Upper lobe of left lung (tissue), 6 donors: ENCODE measurements at regions not wholly inside any gene's neighbourhood (a gene's known extent, or its start where the extent isn't known, plus 50 kb on each side); places are given as distances from the start of the nearest gene placed in this dataset.

Source experiments
- ATAC-seq, 2 donors: fragments of 200-7000 bp; cut with Tn5 transposase; one replicate each; pipeline ENCODE4 v1.9.1; 2022; ENCODE audit warnings: mild to moderate bottlenecking in 2 of 2, moderate library complexity in 2 of 2; ENCODE audit not compliant: low FRiP score in 2 of 2
- DNase-seq, 2 donors: peaks; one replicate each; pipeline ENCODE4 v3.0.0-alpha.2; 2019 to 2020
- H3K27ac ChIP-seq, 4 donors: fragments of 200-600 bp; sonication (generic); one replicate each; pipeline ENCODE4 v1.5.1; 2016 to 2019
- H3K27me3 ChIP-seq, 4 donors: fragments of 200-600 bp; sonication (generic); one replicate each; pipeline ENCODE4 v1.5.1; 2017 to 2019
- H3K36me3 ChIP-seq, 4 donors: fragments of 200-600 bp; sonication (generic); one replicate each; pipeline ENCODE4 v1.5.1; 2016 to 2019
- H3K4me1 ChIP-seq, 4 donors: fragments of 200-600 bp; sonication (generic); one replicate each; pipeline ENCODE4 v1.5.1; 2018 to 2019
- H3K4me3 ChIP-seq, 4 donors: fragments of 200-600 bp; sonication (generic); one replicate each; pipeline ENCODE4 v1.5.1; 2017 to 2019; ENCODE audit warnings: mild to moderate bottlenecking in 2 of 4, moderate library complexity in 1 of 4
- H3K9me3 ChIP-seq, 4 donors: fragments of 200-600 bp; sonication (generic); one replicate each; pipeline ENCODE4 v1.5.1; 2018 to 2019
- EP300 ChIP-seq, 4 donors: sonication (generic); formaldehyde crosslinking; IDR thresholded peaks; one replicate each; pipeline ENCODE4 v1.5.1; 2017; ENCODE audit warnings: antibody characterized with exemption in 4 of 4, control low read depth in 2 of 4
- POLR2A ChIP-seq, 4 donors: fragments of 450-650 bp; IDR thresholded peaks; one replicate each; pipeline ENCODE4 v1.5.1; 2016 to 2017; ENCODE audit warnings: antibody characterized with exemption in 4 of 4, mild to moderate bottlenecking in 2 of 4
- POLR2AphosphoS5 ChIP-seq, 2 donors: sonication (generic); formaldehyde crosslinking; IDR thresholded peaks; one replicate each; pipeline ENCODE4 v1.5.1; 2017; ENCODE audit warnings: antibody characterized with exemption in 2 of 2
- WGBS, 2 donors: methylation state at CpG; one replicate each; pipeline ENCODE4 v1.1.5; 2017 to 2018; 5-methylcytosine and 5-hydroxymethylcytosine counted together
- TF ChIP-seq, protein P1 (sequence below), 6 experiments: fragments of 450-650 bp in 4 of 6; fragments of 200-600 bp in 2 of 6; sonication (generic) in 2 of 6; IDR thresholded peaks; one replicate each; pipeline ENCODE4 v1.5.1; 2016 to 2019; ENCODE audit warnings: antibody characterized with exemption in 6 of 6
- donor health status: DM: no; HTN: no; CAD: no; lungs with moderate emphysema.
- donor health status: DM: no; HTN: yes; CAD: no; lungs with severe emphysema.

DNA sequence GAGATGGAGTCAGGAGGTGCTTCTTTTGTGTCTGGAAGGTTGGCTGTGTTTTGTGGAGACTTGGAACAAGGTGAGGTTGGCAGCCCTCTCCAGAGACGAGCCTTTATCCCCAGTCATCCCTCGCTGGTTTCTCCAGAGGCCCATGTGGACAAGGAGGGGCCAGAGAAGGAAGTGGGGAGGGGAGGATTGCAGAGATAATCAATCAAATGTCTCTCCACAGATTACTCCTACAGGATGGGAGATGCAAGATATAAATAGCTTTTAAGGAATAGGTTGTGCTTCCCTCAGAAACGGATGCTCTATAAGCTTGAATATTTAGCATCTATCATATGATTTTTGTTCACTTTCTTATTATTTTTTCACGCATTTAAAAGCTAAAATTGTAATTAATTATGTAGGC lies 70.4 kb upstream of the VWDE start:
- Histone ChIP-seq H3K27me3 (no peaks in the 10 kb centered on the region), H3K9me3 (no peaks in the 10 kb centered on the region), H3K27ac (no peak overlapping the region), H3K4me1 (no peaks in the 10 kb centered on the region), H3K36me3 (no peaks in the 10 kb centered on the region), H3K4me3 (no peak overlapping the region)
- WGBS, 2 donors, result 59 to 71% methylated on average over 4 of the region's 4 CpGs
- no peak for ATAC-seq
- TF ChIP-seq POLR2AphosphoS5 (IDR thresholded peaks at IDR 0.05) (no peak), POLR2A (IDR thresholded peaks at IDR 0.05) (no peak), EP300 (IDR thresholded peaks at IDR 0.05) (no peak)
- DNase-seq, result no peak

DNA sequence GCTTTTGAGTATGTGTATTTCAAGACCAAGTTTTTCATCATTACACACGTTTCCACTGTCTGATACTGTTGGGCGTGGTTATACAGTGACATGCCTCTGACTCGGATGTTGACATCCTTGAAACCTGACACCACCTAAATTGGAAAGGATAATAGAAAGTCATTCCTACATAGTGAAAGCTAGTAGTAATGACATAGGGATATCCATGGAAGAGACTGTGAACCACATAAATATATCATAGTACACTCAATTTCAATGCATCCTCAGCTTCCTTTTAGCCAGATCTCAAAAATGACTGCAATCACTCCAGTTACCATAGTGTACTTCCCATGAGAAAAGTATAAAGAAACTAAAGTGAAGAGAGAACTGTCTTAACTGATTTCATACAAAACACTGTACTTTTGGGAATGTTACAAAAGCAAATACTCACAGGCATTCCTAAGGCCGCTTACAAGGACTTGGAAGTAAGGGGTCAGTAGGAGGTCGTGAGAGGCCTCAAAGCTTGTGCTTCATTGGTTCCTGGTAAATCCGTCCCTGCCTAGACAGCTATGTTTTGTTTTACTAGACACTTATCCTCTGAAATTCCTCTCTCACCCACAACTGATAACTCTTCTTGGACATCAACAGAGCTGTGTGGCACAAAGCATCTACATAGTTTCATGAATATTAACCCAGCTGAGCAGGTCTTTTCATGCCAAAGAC lies 71.8 kb upstream of the VWDE start:
- Histone ChIP-seq H3K27me3 (no peaks in the 10 kb centered on the region), H3K27ac (no peak overlapping the region), H3K36me3 (no peaks in the 10 kb centered on the region), H3K4me1 (no peaks in the 10 kb centered on the region), H3K4me3 (no peak overlapping the region), H3K9me3 (no peaks in the 10 kb centered on the region)
- WGBS, 2 donors, result 50 to 61% methylated on average over 6 of the region's 6 CpGs
- ATAC-seq, result no peak
- no peak for DNase-seq
- TF ChIP-seq POLR2AphosphoS5 (IDR thresholded peaks at IDR 0.05) (no peak), EP300 (IDR thresholded peaks at IDR 0.05) (no peak), POLR2A (IDR thresholded peaks at IDR 0.05) (no peak)
- TF ChIP-seq, protein P1, sequence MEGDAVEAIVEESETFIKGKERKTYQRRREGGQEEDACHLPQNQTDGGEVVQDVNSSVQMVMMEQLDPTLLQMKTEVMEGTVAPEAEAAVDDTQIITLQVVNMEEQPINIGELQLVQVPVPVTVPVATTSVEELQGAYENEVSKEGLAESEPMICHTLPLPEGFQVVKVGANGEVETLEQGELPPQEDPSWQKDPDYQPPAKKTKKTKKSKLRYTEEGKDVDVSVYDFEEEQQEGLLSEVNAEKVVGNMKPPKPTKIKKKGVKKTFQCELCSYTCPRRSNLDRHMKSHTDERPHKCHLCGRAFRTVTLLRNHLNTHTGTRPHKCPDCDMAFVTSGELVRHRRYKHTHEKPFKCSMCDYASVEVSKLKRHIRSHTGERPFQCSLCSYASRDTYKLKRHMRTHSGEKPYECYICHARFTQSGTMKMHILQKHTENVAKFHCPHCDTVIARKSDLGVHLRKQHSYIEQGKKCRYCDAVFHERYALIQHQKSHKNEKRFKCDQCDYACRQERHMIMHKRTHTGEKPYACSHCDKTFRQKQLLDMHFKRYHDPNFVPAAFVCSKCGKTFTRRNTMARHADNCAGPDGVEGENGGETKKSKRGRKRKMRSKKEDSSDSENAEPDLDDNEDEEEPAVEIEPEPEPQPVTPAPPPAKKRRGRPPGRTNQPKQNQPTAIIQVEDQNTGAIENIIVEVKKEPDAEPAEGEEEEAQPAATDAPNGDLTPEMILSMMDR (IDR thresholded peaks at IDR 0.05), result no peak

DNA sequence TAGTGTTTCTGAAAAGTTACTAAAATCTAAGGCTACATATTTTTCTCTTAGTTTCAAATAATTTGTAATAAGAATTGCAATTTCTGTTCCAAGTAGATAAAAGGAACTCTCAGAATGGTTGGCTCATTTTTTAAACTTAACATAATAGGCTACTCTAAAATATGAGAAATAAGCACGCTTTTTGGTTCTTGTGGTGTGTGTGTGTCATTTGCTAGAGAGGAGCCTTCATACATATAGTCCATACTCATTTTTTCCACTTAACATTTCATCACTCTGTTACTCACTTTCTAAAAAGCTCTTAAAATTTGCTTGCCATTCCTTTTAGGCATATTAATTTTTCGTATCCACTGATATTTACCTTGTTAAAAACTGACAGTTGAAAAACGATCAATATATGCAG lies 74.0 kb upstream of the VWDE start:
- Histone ChIP-seq H3K9me3 (no peaks in the 10 kb centered on the region), H3K4me1 (peaks cover 0 to 4% (median 0%) of the 10 kb centered on the region in 4 donors), H3K36me3 (no peaks in the 10 kb centered on the region), H3K27ac (no peak overlapping the region), H3K4me3 (no peak overlapping the region), H3K27me3 (no peaks in the 10 kb centered on the region)
- DNase-seq, result no peak
- TF ChIP-seq, protein P1 (IDR thresholded peaks at IDR 0.05), result no peak
- no peak for TF ChIP-seq EP300 (IDR thresholded peaks at IDR 0.05)
- TF ChIP-seq POLR2AphosphoS5 (IDR thresholded peaks at IDR 0.05), result no peak
- no peak for TF ChIP-seq POLR2A (IDR thresholded peaks at IDR 0.05)
- no peak for ATAC-seq
- WGBS, 2 donors, result 73 to 76% methylated on average over 3 of the region's 3 CpGs

DNA sequence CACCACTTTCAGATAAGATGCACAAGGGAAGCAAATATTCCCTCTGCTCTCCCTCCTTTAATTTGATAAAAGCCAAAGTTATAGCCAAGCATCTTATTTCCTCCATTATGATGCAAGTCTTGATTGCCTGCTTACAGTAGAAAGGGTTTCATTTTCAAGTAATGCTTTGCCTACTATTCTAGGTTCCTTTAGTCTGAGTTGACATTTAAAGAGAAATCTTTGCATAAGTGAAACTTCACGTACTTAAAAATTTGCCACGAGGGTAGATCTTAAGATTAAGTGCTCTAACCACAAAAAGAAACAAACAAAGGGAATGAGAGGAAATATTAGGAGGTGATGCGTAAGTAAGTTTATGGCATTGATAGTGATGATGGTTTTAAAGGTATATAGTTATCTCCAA lies 78.1 kb upstream of the VWDE start:
- no peak for ATAC-seq
- TF ChIP-seq, protein P1 (IDR thresholded peaks at IDR 0.05), result no peak
- TF ChIP-seq EP300 (IDR thresholded peaks at IDR 0.05) (no peak), POLR2A (IDR thresholded peaks at IDR 0.05) (no peak), POLR2AphosphoS5 (IDR thresholded peaks at IDR 0.05) (no peak)

DNA sequence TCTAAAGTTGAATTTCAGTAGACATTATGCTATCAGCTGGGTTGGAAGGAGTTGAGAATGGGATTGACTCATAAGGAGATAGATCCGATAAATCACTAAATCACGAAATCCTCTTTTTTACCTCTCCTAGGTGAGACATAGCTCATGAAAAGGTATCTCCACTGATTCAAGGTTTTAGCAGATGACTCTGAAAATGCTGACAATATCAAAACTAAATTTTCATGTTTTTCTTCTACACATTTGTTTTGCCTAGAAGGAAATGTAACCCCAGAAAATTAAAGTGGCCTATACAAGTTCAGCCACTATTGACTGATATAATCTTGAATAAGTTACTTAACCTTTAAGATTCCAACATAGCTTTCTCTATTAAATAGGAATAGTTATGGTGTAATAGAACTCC lies 82.2 kb upstream of the VWDE start:
- Histone ChIP-seq H3K27ac (no peak overlapping the region), H3K4me1 (peaks cover 0 to 4% (median 0%) of the 10 kb centered on the region in 4 donors), H3K36me3 (no peaks in the 10 kb centered on the region), H3K4me3 (no peak overlapping the region), H3K27me3 (no peaks in the 10 kb centered on the region), H3K9me3 (no peaks in the 10 kb centered on the region)
- TF ChIP-seq, protein P1 (IDR thresholded peaks at IDR 0.05), result no peak
- TF ChIP-seq POLR2AphosphoS5 (IDR thresholded peaks at IDR 0.05) (no peak), EP300 (IDR thresholded peaks at IDR 0.05) (no peak), POLR2A (IDR thresholded peaks at IDR 0.05) (no peak)
- DNase-seq, result no peak
- WGBS, 2 donors, result 91 to 94% methylated on average over 2 of the region's 2 CpGs
- no peak for ATAC-seq

More for the DNA sequence above, 78.1 kb upstream of the VWDE start:
- Histone ChIP-seq H3K36me3 (no peaks in the 10 kb centered on the region), H3K27me3 (no peaks in the 10 kb centered on the region), H3K4me3 (no peak overlapping the region), H3K4me1 (peaks cover 0 to 4% (median 0%) of the 10 kb centered on the region in 4 donors), H3K9me3 (no peaks in the 10 kb centered on the region), H3K27ac (no peak overlapping the region)
- DNase-seq, result no peak
- 28 to 35% methylated on average over 3 of the region's 3 CpGs for WGBS, 2 donors
